GM21423 (cell line): ENCODE measurements at regions not wholly inside any gene's neighbourhood (a gene's known extent, or its start where the extent isn't known, plus 50 kb on each side); places are given as distances from the start of the nearest gene placed in this dataset.
"Not testable (repeated sequence)": the region's sequence is repeated elsewhere in the genome, so short reads cannot be mapped to it uniquely, and the experiment has no call there.

Experiments used
- ATAC-seq: cut with Tn5 transposase; IDR thresholded peaks from one replicate; pipeline ENCODE4 v1.9.1; 2021; ENCODE audit warnings: mild to moderate bottlenecking, moderate library complexity; ENCODE audit not compliant: unreplicated experiment

GRCh38 chr16:26709175-26709574 lies 357.6 kb upstream of the C16orf82 start:
- no peak for ATAC-seq

GRCh38 chr16:26709754-26710153 lies 357.0 kb upstream of the C16orf82 start:
- no peak for ATAC-seq

- no peak for ATAC-seq
These were observed 356.3 kb upstream of the C16orf82 start for GRCh38 chr16:26710450-26710849.

- no peak for ATAC-seq
These were observed 353.9 kb upstream of the C16orf82 start for GRCh38 chr16:26712876-26713275.

GRCh38 chr16:26715969-26716368 lies 350.8 kb upstream of the C16orf82 start:
- no peak for ATAC-seq

GRCh38 chr16:26717826-26718225 lies 348.9 kb upstream of the C16orf82 start:
- no peak for ATAC-seq

- no peak for ATAC-seq
These were observed 345.4 kb upstream of the C16orf82 start for GRCh38 chr16:26721290-26721689.

- ATAC-seq: not testable (repeated sequence)
These were observed 344.8 kb upstream of the C16orf82 start for GRCh38 chr16:26721957-26722356.

GRCh38 chr16:26724189-26724588 lies 342.5 kb upstream of the C16orf82 start:
- ATAC-seq: no peak

- ATAC-seq: no peak
These were observed 338.9 kb upstream of the C16orf82 start for GRCh38 chr16:26727848-26728247.

- ATAC-seq: no peak
These were observed 336.7 kb upstream of the C16orf82 start for GRCh38 chr16:26729951-26730541.

- ATAC-seq: no peak
These were observed 335.0 kb upstream of the C16orf82 start for GRCh38 chr16:26731729-26732128.

GRCh38 chr16:26733710-26734109 lies 333.0 kb upstream of the C16orf82 start:
- ATAC-seq: no peak

- ATAC-seq: no peak
These were observed 331.2 kb upstream of the C16orf82 start for GRCh38 chr16:26735521-26735920.

- ATAC-seq: no peak
These were observed 330.6 kb upstream of the C16orf82 start for GRCh38 chr16:26736084-26736483.

- no peak for ATAC-seq
These were observed 326.0 kb upstream of the C16orf82 start for GRCh38 chr16:26740771-26741170.

GRCh38 chr16:26742040-26742439 lies 324.7 kb upstream of the C16orf82 start:
- ATAC-seq: no peak

- ATAC-seq: no peak
These were observed 322.3 kb upstream of the C16orf82 start for GRCh38 chr16:26744430-26744829.

GRCh38 chr16:26747760-26748159 lies 319.0 kb upstream of the C16orf82 start:
- no peak for ATAC-seq

- no peak for ATAC-seq
These were observed 317.7 kb upstream of the C16orf82 start for GRCh38 chr16:26749072-26749471.

GRCh38 chr16:26752166-26752565 lies 314.6 kb upstream of the C16orf82 start:
- ATAC-seq: no peak

- ATAC-seq: no peak
These were observed 310.1 kb upstream of the C16orf82 start for GRCh38 chr16:26756633-26757032.

GRCh38 chr16:26762594-26762993 lies 304.1 kb upstream of the C16orf82 start:
- ATAC-seq: no peak
